ENCODE measurements at regions not wholly inside any gene's neighbourhood (a gene's known extent, or its start where the extent isn't known, plus 50 kb on each side); places are given as distances from the start of the nearest gene placed in this dataset.

GRCh38 chr2:153068052-153068451 lies 349.6 kb downstream of the ARL6IP6 start:
- no peak for ATAC-seq (ENCODE audit: insufficient read depth, low read depth)
- no peaks in the 10 kb centered on the region for H4K20me1 ChIP-seq (ENCODE audit: insufficient read depth, low read length)
- no peaks in the 10 kb centered on the region for H3K9me3 ChIP-seq (ENCODE audit: insufficient read depth, low read length, severe bottlenecking)
- no peak overlapping the region for H3K4me3 ChIP-seq (ENCODE audit: low read depth in 1 of 2, low read length in 2 of 2)
- no peaks in the 10 kb centered on the region for H3K4me1 ChIP-seq (ENCODE audit: insufficient read depth, low read length)
- no peak overlapping the region for H3K4me2 ChIP-seq (ENCODE audit: insufficient read depth, low read length)
- no peak for DNase-seq
- no peaks in the 10 kb centered on the region for H3K79me2 ChIP-seq (ENCODE audit: insufficient read depth, low read length)
- TF ChIP-seq EZH2 (IDR thresholded peaks at IDR 0.05; ENCODE audit: borderline replicate concordance, low read depth, low read length, severe bottlenecking) (no peak), CTCF (IDR thresholded peaks at IDR 0.05; ENCODE audit: borderline replicate concordance, extremely low read depth, low read length, poor library complexity, severe bottlenecking) (no peak)
- H3K27ac ChIP-seq (ENCODE audit: low read length) = no peak overlapping the region
- no peaks in the 10 kb centered on the region for H3K36me3 ChIP-seq (ENCODE audit: insufficient read depth, low read length)
- no peak overlapping the region for H3K9ac ChIP-seq (ENCODE audit: low read depth, low read length)
- H3K27me3 ChIP-seq (ENCODE audit: insufficient read depth, low read length, poor library complexity) = no peaks in the 10 kb centered on the region
- no peak overlapping the region for H2AFZ ChIP-seq (ENCODE audit: low read depth, low read length)

GRCh38 chr2:153059338-153060052 lies 341.1 kb downstream of the ARL6IP6 start:
- no peak for TF ChIP-seq EZH2 (IDR thresholded peaks at IDR 0.05; ENCODE audit: borderline replicate concordance, low read depth, low read length, severe bottlenecking)
- no peak for TF ChIP-seq CTCF (IDR thresholded peaks at IDR 0.05; ENCODE audit: borderline replicate concordance, extremely low read depth, low read length, poor library complexity, severe bottlenecking)
- Histone ChIP-seq H3K79me2 (ENCODE audit: insufficient read depth, low read length) (no peaks in the 10 kb centered on the region), H3K36me3 (ENCODE audit: insufficient read depth, low read length) (no peaks in the 10 kb centered on the region), H3K4me2 (ENCODE audit: insufficient read depth, low read length) (no peak overlapping the region), H3K9me3 (ENCODE audit: insufficient read depth, low read length, severe bottlenecking) (no peaks in the 10 kb centered on the region), H3K9ac (ENCODE audit: low read depth, low read length) (no peak overlapping the region), H4K20me1 (ENCODE audit: insufficient read depth, low read length) (no peaks in the 10 kb centered on the region), H2AFZ (ENCODE audit: low read depth, low read length) (no peak overlapping the region), H3K27me3 (ENCODE audit: insufficient read depth, low read length, poor library complexity) (no peaks in the 10 kb centered on the region), H3K4me1 (ENCODE audit: insufficient read depth, low read length) (no peaks in the 10 kb centered on the region), H3K4me3 (ENCODE audit: low read depth in 1 of 2, low read length in 2 of 2) (no peak overlapping the region), H3K27ac (ENCODE audit: low read length) (no peak overlapping the region)
- DNase-seq (no peak), ATAC-seq (ENCODE audit: insufficient read depth, low read depth) (no peak)

GRCh38 chr2:153057743-153058142 lies 339.3 kb downstream of the ARL6IP6 start:
- no peak overlapping the region for H3K4me2 ChIP-seq (ENCODE audit: insufficient read depth, low read length)
- no peak overlapping the region for H3K9ac ChIP-seq (ENCODE audit: low read depth, low read length)
- no peaks in the 10 kb centered on the region for H3K9me3 ChIP-seq (ENCODE audit: insufficient read depth, low read length, severe bottlenecking)
- H3K79me2 ChIP-seq (ENCODE audit: insufficient read depth, low read length) = no peaks in the 10 kb centered on the region
- no peaks in the 10 kb centered on the region for H3K36me3 ChIP-seq (ENCODE audit: insufficient read depth, low read length)
- TF ChIP-seq EZH2 (IDR thresholded peaks at IDR 0.05; ENCODE audit: borderline replicate concordance, low read depth, low read length, severe bottlenecking) (no peak), CTCF (IDR thresholded peaks at IDR 0.05; ENCODE audit: borderline replicate concordance, extremely low read depth, low read length, poor library complexity, severe bottlenecking) (no peak)
- H4K20me1 ChIP-seq (ENCODE audit: insufficient read depth, low read length) = no peaks in the 10 kb centered on the region
- H3K27ac ChIP-seq (ENCODE audit: low read length) = no peak overlapping the region
- DNase-seq (no peak), ATAC-seq (ENCODE audit: insufficient read depth, low read depth) (no peak)
- H3K4me1 ChIP-seq (ENCODE audit: insufficient read depth, low read length) = no peaks in the 10 kb centered on the region
- H3K4me3 ChIP-seq (ENCODE audit: low read depth in 1 of 2, low read length in 2 of 2) = no peak overlapping the region
- H2AFZ ChIP-seq (ENCODE audit: low read depth, low read length) = no peak overlapping the region
- H3K27me3 ChIP-seq (ENCODE audit: insufficient read depth, low read length, poor library complexity) = no peaks in the 10 kb centered on the region

Measured in DND-41 (cell line).